Fibroblast of mammary gland (primary cell): ENCODE measurements at regions not wholly inside any gene's neighbourhood (a gene's known extent, or its start where the extent isn't known, plus 50 kb on each side); places are given as distances from the start of the nearest gene placed in this dataset.

Source experiments
- DNase-seq: peaks from one replicate; pipeline ENCODE4 v3.0.0-alpha.2; 2010; ENCODE audit warnings: low read depth
- H3K4me3 ChIP-seq: 2 replicates; pipeline ENCODE4 v1.5.1; 2011; ENCODE audit warnings: low read depth, mild to moderate bottlenecking, low read length, moderate library complexity; ENCODE audit not compliant: control insufficient read depth
- TF ChIP-seq, protein P1 (sequence below): conservative IDR thresholded peaks from 2 replicates; pipeline ENCODE4 v1.5.1; 2011; ENCODE audit warnings: low read depth, low read length, inconsistent platforms; ENCODE audit not compliant: control insufficient read depth, insufficient read depth

DNA sequence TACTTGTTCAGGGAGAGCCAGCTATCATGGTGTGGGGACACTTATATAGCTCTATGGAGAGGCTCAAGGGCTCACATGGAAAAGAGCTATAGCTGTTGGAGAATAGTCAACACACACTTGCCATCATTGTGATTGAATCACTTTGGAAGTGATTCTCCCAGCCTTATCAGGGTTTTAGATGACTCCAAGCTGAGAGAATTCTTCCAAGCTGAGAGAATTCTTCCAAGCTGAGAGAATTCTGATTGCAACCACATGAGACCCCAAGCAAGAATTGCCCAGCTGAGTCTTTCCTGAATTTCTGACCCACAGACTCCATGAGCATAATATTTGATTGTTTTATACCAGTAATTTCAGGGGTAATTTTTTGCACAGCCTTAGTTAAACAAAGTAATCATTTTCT, 1318.3 kb upstream of the RAG2 start:
- TF ChIP-seq, protein P1, sequence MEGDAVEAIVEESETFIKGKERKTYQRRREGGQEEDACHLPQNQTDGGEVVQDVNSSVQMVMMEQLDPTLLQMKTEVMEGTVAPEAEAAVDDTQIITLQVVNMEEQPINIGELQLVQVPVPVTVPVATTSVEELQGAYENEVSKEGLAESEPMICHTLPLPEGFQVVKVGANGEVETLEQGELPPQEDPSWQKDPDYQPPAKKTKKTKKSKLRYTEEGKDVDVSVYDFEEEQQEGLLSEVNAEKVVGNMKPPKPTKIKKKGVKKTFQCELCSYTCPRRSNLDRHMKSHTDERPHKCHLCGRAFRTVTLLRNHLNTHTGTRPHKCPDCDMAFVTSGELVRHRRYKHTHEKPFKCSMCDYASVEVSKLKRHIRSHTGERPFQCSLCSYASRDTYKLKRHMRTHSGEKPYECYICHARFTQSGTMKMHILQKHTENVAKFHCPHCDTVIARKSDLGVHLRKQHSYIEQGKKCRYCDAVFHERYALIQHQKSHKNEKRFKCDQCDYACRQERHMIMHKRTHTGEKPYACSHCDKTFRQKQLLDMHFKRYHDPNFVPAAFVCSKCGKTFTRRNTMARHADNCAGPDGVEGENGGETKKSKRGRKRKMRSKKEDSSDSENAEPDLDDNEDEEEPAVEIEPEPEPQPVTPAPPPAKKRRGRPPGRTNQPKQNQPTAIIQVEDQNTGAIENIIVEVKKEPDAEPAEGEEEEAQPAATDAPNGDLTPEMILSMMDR: no peak
- no peak overlapping the region for H3K4me3 ChIP-seq
- no peak for DNase-seq

DNA sequence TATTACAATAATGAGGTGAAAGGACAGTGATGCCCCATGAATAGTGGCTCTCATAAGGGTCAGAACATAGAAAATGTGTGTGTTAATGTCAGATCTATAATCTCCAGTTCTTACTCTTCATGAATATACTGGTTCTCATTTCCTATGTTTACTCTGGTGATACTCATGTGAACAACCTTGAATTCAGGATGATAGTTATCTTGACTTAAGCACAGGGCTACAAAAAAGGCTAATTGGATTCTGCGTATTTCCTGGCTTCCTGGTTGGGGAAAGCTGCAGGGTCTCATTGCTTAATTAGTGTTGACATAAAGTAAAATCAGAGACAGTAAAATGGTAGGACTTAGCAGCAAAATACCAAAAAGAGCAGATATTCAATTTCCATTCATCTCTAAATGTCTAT, 1316.8 kb upstream of the RAG2 start:
- no peak for DNase-seq
- no peak overlapping the region for H3K4me3 ChIP-seq
- TF ChIP-seq, protein P1: no peak

DNA sequence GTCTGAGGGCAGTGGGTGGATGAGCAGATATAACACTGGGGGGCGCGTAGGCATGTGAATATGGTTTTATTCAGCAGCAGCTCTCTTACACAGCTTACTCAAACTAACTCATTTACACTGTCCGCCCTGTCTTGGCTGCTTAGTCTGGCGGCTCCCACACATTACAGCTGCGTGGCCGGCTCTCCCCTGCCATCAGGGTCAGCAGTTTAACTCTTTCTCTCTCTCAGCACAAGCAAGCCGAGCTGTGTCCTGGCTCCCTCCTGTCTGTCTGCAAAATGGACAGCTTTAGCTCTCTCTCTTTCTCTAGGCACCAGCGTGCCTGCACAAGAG, 1310.1 kb upstream of the RAG2 start:
- no peak for DNase-seq
- TF ChIP-seq, protein P1: no peak
- no peak overlapping the region for H3K4me3 ChIP-seq

DNA sequence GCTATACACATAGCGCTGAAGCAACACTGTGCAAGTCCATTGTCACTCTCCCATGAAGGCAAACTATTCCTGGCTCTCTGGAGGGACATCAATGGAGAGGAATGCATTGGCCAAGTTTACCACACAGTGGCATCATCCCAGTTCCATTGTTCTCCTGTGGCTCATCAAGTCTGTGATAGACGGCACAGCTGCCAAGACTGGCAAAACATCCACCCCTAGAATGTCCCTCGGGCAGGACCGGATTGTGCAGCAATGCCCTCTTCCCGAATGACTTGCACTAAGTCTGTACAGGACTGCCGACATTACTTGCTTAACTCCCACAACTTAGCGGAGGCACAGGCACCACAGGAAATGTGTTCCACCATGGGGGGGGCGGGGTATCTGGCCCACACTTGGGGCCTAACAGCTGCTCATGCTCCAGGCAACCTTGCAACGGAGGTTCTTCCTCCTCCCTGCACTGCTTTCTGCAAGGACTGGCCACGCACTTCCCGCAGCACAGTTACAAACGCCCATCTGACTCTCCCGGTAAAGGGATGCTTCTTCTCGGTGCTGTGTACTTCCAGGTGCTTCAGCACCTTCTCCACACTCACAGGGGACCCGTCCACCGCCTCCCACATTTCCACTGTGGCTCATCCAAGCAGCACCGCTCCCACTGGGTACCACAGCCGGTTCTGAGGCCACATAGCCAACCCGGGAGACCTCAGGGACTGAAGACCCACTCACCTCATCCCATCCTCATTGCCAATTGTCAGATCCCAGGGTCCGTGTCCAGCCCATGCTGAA, 1309.6 kb upstream of the RAG2 start:
- TF ChIP-seq, protein P1: no peak
- no peak for DNase-seq
- H3K4me3 ChIP-seq: no peak overlapping the region

DNA sequence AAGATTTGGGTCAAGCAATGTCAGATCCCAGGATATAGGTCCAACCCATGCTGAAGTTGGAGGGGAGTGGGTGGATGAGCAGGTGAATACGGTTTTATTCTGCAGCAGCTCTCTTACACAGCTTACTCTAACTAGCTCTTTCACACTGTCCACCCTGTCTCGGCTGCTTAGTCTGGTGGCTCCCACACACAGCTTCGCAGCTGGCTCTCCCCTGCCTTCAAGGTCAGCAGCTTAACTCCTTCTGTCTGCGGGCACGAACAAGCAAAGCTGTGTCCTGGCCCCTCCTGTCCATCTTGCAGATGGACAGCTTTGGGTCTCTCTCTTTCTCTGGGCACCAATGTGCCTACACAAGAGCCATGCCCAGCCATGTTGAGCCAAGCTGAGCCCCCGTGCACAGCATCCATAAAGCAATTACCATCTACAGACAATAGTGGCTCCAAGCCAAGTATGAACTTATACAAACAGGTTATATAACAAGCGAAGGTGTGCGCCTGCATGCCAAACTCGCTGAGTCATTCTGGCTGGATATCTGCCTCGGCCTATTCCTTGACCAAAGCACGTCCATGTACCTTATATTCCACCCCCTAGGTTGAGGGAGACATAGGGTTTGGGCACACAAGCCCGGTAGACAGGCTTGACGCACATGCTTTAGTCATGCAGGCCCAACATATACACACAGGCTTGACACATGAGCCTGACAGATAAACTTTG, 1307.8 kb upstream of the RAG2 start:
- TF ChIP-seq, protein P1: no peak
- no peak for DNase-seq

DNA sequence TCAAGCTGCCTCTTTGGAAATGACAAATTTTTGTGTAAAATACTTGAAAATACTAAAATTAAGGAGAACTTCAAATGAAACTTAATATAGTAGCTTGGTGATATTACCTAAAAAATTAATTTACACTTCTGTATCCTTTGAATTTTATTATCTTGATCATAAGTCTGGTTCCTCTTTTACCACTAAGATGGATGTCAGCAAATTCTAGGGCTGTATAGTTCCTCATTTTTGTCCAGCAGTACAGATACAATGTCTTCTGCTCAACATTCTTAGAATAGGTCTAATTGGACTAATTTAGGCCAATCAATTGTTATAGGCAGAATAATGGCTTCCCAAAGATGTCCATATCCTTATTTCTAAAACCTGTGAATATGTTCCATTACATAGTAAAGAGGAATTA, 1298.0 kb upstream of the RAG2 start:
- H3K4me3 ChIP-seq: no peak overlapping the region
- no peak for DNase-seq
- TF ChIP-seq, protein P1: no peak

More for the DNA sequence above, 1307.8 kb upstream of the RAG2 start:
- H3K4me3 ChIP-seq: no peak overlapping the region

DNA sequence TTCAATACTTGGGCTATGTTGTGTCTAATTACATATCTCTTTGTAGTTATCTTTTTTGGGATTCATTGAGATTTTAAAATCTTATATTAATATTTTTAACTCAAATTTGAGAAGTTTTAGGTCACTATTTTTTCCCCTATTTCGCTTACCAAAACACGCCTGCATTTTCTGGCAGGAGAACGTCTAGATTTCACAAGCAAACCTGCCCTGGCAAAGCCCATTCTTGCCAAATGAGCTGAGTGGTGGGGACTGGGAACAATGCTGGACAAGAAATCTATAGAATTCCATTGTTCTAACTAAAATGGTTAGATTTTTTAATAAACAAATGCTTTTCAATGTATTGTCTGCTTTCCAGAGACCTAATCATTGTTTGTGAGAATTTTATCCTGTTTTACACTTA, 1283.7 kb upstream of the RAG2 start:
- no peak overlapping the region for H3K4me3 ChIP-seq
- DNase-seq: no peak
- TF ChIP-seq, protein P1: no peak
